Right hindlimb (tissue), 1 donor: ENCODE measurements at regions not wholly inside any gene's neighbourhood (a gene's known extent, or its start where the extent isn't known, plus 50 kb on each side); places are given as distances from the start of the nearest gene placed in this dataset.

Source experiments
- DNase-seq: peaks from one replicate; pipeline ENCODE4 v3.0.0-alpha.2; 2018

DNA sequence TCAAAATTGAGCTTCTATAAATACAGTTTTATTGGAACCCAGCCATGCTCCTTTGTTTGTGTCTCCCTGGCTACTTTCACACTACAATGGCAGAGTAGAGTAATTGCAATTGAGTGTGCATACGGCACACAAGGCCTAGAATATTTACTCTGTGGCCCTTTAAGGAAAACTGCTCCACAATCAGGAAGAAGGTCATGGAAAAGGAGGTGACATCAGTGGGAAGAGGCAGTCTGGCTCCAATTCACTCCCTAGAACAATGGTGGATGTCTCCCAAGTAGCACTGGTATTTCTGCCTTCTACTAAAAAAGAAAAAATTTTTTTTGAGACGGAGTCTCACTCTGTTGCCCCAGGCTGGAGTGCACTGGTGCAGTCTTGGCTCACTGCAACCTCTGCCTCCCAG lies 51.3 kb downstream of the KRTAP19-8 start:
- DNase-seq, result no peak

DNA sequence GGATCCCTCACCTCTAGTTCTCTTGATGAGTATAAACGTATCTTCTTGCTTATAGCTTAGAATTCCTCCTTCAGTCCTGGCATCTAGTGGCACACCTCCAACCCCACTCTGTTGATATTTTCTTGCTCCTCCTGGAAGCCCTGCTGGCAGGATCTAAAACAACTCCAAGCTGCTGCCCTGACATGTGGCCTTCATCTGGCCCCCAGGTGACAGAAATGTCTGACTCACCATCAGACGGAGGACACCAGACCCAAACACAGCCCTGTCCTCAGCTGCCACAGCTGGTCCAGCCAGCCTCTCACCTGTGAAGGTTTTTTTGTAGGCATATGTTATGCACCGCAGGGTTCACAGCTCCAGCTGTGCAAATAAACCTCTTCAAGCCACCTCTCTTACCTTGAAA lies 53.4 kb downstream of the KRTAP19-8 start:
- DNase-seq, result no peak

DNA sequence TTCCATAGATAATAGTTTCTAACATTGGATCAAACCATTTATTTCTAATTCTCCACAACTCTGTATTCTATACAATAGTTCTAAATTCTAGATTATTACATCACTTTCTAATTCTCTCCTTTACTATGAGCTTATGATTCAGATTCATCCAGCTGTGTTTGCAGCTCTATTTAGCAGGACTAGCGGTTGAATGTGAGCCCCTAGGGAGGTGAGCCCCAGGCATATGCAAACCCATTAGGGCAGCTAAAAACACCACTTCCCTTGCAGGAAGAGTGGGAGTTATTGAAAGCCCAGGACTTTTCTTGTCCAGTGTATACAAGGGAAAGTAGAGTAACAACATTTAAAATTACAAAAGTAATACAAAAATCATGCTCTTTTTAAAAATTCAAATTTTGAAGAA lies 56.9 kb downstream of the KRTAP19-8 start:
- DNase-seq, result peak; percentile 27

DNA sequence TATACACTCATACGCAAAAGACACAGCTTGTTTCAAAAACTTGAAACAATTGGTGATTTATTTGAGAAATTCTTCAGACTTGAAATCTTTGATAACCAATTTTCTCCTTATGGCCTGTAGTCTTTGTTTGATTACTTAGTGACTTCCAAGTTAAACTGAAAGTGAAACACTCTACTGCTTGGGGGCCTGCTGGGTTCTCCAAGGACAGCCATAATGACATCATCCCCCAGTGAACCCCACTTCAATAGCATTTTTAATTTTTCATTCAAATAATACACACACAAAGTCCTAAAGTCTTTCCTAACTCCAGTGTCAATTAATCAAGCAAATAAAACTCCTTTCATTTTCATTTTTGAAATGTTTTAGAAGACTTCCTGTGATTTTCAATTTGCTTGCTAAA lies 59.2 kb downstream of the KRTAP19-8 start:
- DNase-seq, result no peak

DNA sequence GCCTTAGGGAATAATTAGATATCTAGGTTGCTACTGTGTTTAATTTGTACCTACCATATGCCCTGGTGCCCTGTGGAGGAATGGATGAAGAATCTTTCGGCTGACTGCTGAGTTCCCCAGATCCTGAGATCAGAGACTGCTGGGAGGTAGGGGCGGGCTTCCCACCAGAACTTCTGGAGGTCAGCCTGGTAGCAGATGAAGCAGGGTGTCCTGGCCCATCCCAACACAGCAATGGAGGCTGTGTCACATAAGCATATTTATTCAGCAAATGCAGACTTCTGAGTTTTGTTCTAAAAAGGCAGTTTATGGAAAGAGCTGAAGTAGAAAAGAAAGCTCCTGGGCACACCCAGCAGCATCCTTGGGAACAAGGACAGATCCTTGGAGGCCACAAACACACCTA lies 74.0 kb downstream of the KRTAP19-8 start:
- DNase-seq, result no peak

GRCh38 chr21:30963502-30963901 lies 74.8 kb downstream of the KRTAP19-8 start:
- DNase-seq, result no peak

- no peak for DNase-seq
Measured at GRCh38 chr21:30962013-30962412, 76.3 kb downstream of the KRTAP19-8 start.

DNA sequence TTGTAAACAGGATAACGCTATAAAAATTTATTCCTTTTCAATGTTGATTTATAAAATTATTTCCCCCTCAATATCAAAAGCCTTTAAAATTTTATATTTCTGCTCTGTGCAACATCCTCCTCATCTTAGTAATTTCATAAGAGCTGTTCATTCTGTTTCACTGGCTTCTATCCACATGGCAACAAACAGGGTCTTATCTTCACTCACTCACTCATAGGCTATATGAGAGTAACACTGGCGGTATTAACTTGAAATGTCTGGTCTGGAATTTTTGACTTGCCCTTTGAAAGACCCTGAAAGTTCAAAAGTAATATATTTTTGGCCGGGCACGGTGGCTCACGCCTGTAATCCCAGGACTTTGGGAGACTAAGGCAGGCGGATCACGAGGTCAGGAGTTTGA lies 77.4 kb upstream of the KRTAP11-1 start:
- no peak for DNase-seq

DNA sequence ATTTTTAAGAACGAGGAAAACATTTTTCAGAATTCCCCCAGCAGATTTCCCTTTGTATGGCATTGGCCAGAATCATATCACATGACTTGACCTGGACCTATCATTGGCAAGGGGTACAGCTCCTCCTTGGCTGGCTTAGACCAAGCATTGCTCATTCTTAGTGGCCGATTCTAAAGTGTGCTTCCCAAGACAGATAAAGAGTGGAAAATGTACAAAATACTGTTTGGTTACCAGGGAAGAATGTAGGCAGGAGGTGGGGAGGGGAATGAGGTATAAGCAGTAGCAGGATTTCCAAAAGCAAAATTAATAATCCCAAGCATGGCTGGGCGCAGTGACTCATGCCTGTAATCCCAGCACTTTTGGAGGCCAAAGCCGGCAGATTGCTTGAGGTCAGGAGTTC lies 75.6 kb upstream of the KRTAP11-1 start:
- DNase-seq, result no peak

- no peak for DNase-seq
Measured at GRCh38 chr21:30953605-30954004, 72.2 kb upstream of the KRTAP11-1 start.

- no peak for DNase-seq
Measured at GRCh38 chr21:30947141-30947540, 65.8 kb upstream of the KRTAP11-1 start.

- no peak for DNase-seq
Measured at GRCh38 chr21:30943920-30944319, 62.5 kb upstream of the KRTAP11-1 start.

DNA sequence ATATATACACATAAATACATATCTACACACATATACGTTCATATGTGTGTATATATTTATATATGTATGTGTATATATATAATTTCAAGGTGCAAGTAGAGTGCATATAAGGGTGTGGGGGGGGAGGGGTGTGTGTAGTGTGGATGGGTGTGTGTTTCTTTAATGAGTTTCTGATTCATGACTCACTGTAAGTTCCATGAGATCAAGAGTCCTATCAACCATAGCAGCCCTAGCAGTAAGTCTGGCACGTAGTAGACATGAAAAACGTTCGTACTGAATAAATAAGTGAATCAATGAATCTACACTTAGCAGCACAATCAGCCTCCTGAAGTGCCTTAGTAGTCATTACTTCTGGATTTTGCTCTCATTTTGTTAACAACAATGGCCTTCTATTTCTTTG lies 61.9 kb upstream of the KRTAP11-1 start:
- no peak for DNase-seq

GRCh38 chr21:30942192-30942591 lies 60.8 kb upstream of the KRTAP11-1 start:
- no peak for DNase-seq

GRCh38 chr21:30936207-30936606 lies 54.8 kb upstream of the KRTAP11-1 start:
- no peak for DNase-seq

GRCh38 chr21:30935889-30936168 lies 54.4 kb upstream of the KRTAP11-1 start:
- no peak for DNase-seq

DNA sequence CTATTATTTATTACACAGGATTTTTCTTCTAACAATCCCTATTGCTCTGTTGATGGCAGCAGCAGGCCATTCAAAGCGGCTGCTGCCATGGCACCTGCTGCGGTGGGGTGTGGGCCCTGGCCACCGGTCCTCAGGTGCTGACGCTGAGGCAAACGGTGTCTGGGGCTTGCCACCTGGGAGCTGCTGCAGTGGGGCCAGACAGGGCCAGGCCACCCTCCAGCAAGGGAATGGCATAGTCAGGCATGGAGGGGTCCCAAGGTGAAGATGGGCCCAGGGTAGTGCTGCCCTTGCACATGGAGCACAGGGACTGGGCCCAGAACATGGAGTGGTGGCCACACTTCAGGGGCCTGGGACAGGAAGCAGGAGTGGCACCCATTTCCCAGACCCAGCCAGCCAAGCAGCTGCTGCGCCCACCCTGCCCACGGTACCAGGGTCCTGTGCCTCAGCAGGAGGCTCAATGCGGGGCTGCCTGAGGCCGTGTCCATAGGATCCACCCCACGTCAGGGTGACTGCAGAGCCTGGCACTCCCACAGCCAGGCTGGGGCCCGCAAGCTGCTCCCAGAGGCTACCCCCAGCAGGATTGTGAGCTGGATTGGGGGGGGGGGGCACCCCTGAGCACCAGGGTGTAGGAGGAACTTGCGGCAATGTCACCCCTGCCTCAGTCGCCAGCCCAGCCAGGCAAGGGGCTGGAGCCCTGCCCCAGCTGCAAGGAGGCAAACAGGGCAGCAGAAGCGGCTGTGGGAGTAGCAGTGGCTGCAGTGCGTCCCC lies 53.9 kb upstream of the KRTAP11-1 start:
- no peak for DNase-seq

- no peak for DNase-seq
Measured at GRCh38 chr21:30932686-30933085, 51.3 kb upstream of the KRTAP11-1 start.
